K562 (cell line): ENCODE measurements at regions not wholly inside any gene's neighbourhood (a gene's known extent, or its start where the extent isn't known, plus 50 kb on each side); places are given as distances from the start of the nearest gene placed in this dataset.

ENCODE experiments used
- ATAC-seq: fragments of 200-7000 bp; cut with Tn5 transposase; 3 replicates; pipeline ENCODE4 v1.9.1; 2020; ENCODE audit warnings: moderate library complexity
- BruUV-seq: library from RNA; stranded (reverse); fragments of 400-500 nt; replicated peaks from 2 replicates; lab custom pipeline; 2021; lab: Mats Ljungman, UMichigan
- CTCF ChIA-PET: fragments of 300-600 bp; formaldehyde crosslinking; extraction: SDS; loops from one replicate; lab custom pipeline; 2021; ENCODE audit warnings: low intra/inter-chr PET ratio; lab: Yijun Ruan, JAX
- POLR2A ChIA-PET: fragments of 300-600, 350-650 bp; sonication (Branson Sonifier 250); formaldehyde crosslinking; extraction: SDS; loops from one replicate; lab custom pipeline; 2021; ENCODE audit warnings: antibody characterized with exemption, inconsistent platforms; lab: Yijun Ruan, JAX
- DNase-seq, 4 experiments: peaks; one replicate each; pipeline versions ENCODE4 v3.0.0 to v3.0.0-alpha.2; 2011 to 2018; ENCODE audit warnings: low spot score in 3 of 4, mixed read lengths in 3 of 4; ENCODE audit errors: extremely low read depth in 1 of 4
- FAIRE-seq: peaks from 2 replicates; lab custom pipeline; 2011; peaks lifted over from hg19 to GRCh38; lab: Jason Lieb, UNC
- H2AFZ ChIP-seq: 2 replicates; pipeline ENCODE4 v1.6.0; 2011; ENCODE audit warnings: low read depth, low read length, control low read depth, inconsistent platforms
- H3K27ac ChIP-seq: fragments of 200-600 bp; 3 replicates; pipeline ENCODE4 v1.8.0; 2011; ENCODE audit warnings: low read depth, mild to moderate bottlenecking, control low read depth, inconsistent platforms, low read length, moderate library complexity, mixed read lengths; ENCODE audit errors: extremely low read depth
- H3K27me3 ChIP-seq, 2 experiments: fragments of 300-600 bp in 1 of 2; 2 replicates in 1 of 2; 3 replicates in 1 of 2; pipeline versions ENCODE4 v1.6.0 to v1.8.0; 2011; ENCODE audit warnings: inconsistent platforms in 2 of 2, low read length in 2 of 2, mild to moderate bottlenecking in 1 of 2, mixed read lengths in 1 of 2, moderate library complexity in 1 of 2; ENCODE audit not compliant: control insufficient read depth in 2 of 2, insufficient read depth in 2 of 2
- H3K36me3 ChIP-seq: fragments of 300-600 bp; 3 replicates; pipeline ENCODE4 v1.8.0; 2011; ENCODE audit warnings: mild to moderate bottlenecking, low read length, inconsistent platforms; ENCODE audit not compliant: control insufficient read depth, insufficient read depth
- H3K4me1 ChIP-seq, 2 experiments: fragments of 200-600 bp in 1 of 2; replicated peaks in 1 of 2; 2 replicates in 1 of 2; 3 replicates in 1 of 2; pipeline versions ENCODE4 v1.5.1 to v1.8.0; 2011; ENCODE audit warnings: inconsistent platforms in 2 of 2, low read length in 2 of 2, mild to moderate bottlenecking in 1 of 2, mixed read lengths in 1 of 2, moderate library complexity in 1 of 2; ENCODE audit not compliant: control insufficient read depth in 2 of 2, insufficient read depth in 2 of 2
- H3K4me2 ChIP-seq: 2 replicates; pipeline ENCODE4 v1.6.1; 2011; ENCODE audit warnings: low read length, control low read depth, inconsistent platforms, mixed read lengths; ENCODE audit not compliant: insufficient read depth
- H3K4me3 ChIP-seq: fragments of 200-600 bp; sonication (generic), shearing (Covaris generic); 2 replicates; pipeline ENCODE4 v1.5.1; 2016; ENCODE audit warnings: control low read depth, inconsistent platforms
- H3K79me2 ChIP-seq: fragments of 200-600 bp; 3 replicates; pipeline ENCODE4 v1.8.0; 2011; ENCODE audit warnings: low read length, inconsistent platforms; ENCODE audit not compliant: control insufficient read depth, insufficient read depth
- H3K9ac ChIP-seq, 2 experiments: 2 replicates each; pipeline versions ENCODE4 v1.6.0 to v1.6.1; 2011; ENCODE audit warnings: low read depth in 2 of 2, low read length in 2 of 2, control low read depth in 1 of 2, inconsistent platforms in 1 of 2, mild to moderate bottlenecking in 1 of 2, mixed read lengths in 1 of 2; ENCODE audit not compliant: insufficient read depth in 1 of 2
- H3K9me1 ChIP-seq: one replicate; pipeline ENCODE4 v1.6.0; 2011; ENCODE audit warnings: inconsistent platforms, mild to moderate bottlenecking, low read length, moderate library complexity; ENCODE audit not compliant: control insufficient read depth, insufficient read depth
- H3K9me3 ChIP-seq: replicated peaks from 2 replicates; pipeline ENCODE4 v1.5.1; 2011; ENCODE audit warnings: low read depth, low read length, inconsistent platforms; ENCODE audit not compliant: control insufficient read depth, insufficient read depth
- H4K20me1 ChIP-seq: replicated peaks from 2 replicates; pipeline ENCODE4 v1.6.1; 2011; ENCODE audit warnings: low read length, inconsistent platforms, mixed read lengths; ENCODE audit not compliant: control insufficient read depth, insufficient read depth
- BDP1 ChIP-seq: IDR thresholded peaks from 3 replicates; pipeline ENCODE4 v1.6.1; 2011; ENCODE audit not compliant: insufficient read length, insufficient read depth
- BRD4 ChIP-seq: fragments of 200-600 bp; sonication (generic); IDR thresholded peaks from 2 replicates; pipeline ENCODE4 v1.6.1; 2017; ENCODE audit warnings: inconsistent platforms
- FUS ChIP-seq: fragments of 200-400 bp; formaldehyde crosslinking; optimal IDR thresholded peaks from 2 replicates; pipeline ENCODE3; 2017; ENCODE audit warnings: low read depth, low read length
- HDAC2 ChIP-seq: fragments of 450-650 bp; IDR thresholded peaks from 2 replicates; pipeline ENCODE4 v1.6.1; 2016; ENCODE audit warnings: mild to moderate bottlenecking
- POLR2AphosphoS5 ChIP-seq: IDR thresholded peaks from 2 replicates; pipeline ENCODE4 v1.6.1; 2011; ENCODE audit warnings: mild to moderate bottlenecking, low read depth, low read length, moderate library complexity; ENCODE audit not compliant: control insufficient read depth, insufficient read depth
- SMARCE1 ChIP-seq: fragments of 450-650 bp; IDR thresholded peaks from 2 replicates; pipeline ENCODE4 v1.7.1; 2016; ENCODE audit warnings: mild to moderate bottlenecking
- ZNF316 ChIP-seq: fragments of 450-650 bp; IDR thresholded peaks from 2 replicates; pipeline ENCODE4 v1.6.1; 2016
- in situ Hi-C: fragments of 300-500 bp; cut with MboI; formaldehyde crosslinking; loops from 4 replicates; pipeline ENCODE4 v1.15.0; 2018; ENCODE audit warnings: inconsistent platforms, mixed read lengths
- intact Hi-C: fragments of 100-400 bp; cut with micrococcal nuclease; formaldehyde crosslinking; loops from 2 replicates; pipeline ENCODE4 v1.14.2; 2022
- TF ChIP-seq, protein P1 (sequence below): fragments of 250-450 bp; sonication (Bioruptor Pico); IDR thresholded peaks from 2 replicates; pipeline ENCODE4 v1.4.0; 2020; ENCODE audit warnings: mild to moderate bottlenecking, moderate library complexity
- TF ChIP-seq, protein P2 (sequence below): fragments of 450-650 bp; IDR thresholded peaks from 2 replicates; pipeline ENCODE4 v1.7.0; 2016; ENCODE audit warnings: borderline replicate concordance

DNA sequence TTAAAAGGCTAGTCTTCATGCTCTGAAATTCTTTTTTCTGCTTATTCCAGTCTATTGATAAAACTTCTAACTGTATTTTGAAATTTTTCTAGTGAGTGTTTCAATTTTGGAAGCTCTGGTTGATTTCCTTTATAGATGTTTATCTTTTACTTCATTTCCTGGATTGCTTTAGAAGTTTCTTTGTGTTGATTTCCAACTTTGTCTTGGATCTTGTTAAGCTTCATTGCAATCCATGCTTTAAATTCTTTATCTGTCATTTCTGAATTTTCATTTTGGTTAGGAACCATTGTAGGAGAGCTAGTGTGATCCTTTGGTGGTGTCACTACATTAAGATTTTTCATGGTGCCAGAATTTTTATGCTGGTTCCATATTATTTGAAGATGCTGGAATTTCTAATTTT is 105.2 kb upstream of the DCBLD2 start (continued):
- TF ChIP-seq POLR2AphosphoS5 (no peak), BDP1 (no peak), BRD4 (no peak)
- TF ChIP-seq, protein P1, sequence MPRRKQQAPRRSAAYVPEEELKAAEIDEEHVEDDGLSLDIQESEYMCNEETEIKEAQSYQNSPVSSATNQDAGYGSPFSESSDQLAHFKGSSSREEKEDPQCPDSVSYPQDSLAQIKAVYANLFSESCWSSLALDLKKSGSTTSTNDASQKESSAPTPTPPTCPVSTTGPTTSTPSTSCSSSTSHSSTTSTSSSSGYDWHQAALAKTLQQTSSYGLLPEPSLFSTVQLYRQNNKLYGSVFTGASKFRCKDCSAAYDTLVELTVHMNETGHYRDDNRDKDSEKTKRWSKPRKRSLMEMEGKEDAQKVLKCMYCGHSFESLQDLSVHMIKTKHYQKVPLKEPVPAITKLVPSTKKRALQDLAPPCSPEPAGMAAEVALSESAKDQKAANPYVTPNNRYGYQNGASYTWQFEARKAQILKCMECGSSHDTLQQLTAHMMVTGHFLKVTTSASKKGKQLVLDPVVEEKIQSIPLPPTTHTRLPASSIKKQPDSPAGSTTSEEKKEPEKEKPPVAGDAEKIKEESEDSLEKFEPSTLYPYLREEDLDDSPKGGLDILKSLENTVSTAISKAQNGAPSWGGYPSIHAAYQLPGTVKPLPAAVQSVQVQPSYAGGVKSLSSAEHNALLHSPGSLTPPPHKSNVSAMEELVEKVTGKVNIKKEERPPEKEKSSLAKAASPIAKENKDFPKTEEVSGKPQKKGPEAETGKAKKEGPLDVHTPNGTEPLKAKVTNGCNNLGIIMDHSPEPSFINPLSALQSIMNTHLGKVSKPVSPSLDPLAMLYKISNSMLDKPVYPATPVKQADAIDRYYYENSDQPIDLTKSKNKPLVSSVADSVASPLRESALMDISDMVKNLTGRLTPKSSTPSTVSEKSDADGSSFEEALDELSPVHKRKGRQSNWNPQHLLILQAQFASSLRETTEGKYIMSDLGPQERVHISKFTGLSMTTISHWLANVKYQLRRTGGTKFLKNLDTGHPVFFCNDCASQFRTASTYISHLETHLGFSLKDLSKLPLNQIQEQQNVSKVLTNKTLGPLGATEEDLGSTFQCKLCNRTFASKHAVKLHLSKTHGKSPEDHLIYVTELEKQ (CRISPR knock-in tag): no peak

DNA sequence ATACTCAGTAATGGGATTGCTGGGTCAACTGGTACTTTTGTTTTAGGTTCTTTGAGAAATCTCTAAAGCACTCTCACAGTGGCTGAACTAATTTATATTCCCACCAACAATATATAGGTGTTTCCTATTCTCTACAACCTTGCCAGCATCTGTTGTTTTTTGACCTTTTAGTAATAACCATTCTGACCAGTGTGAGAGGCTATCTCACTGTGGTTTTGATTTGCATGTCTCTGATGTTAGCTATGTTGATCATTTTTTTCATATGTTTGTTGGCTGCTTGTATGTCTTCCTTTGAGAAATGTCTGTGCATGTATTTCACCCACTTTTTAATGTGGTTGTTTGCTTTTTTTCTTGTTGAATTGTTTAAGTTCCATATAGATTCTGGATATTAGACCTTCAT is 98.2 kb upstream of the DCBLD2 start:
- H4K20me1 ChIP-seq: no peaks in the 10 kb centered on the region
- H3K79me2 ChIP-seq: no peaks in the 10 kb centered on the region
- no peak for DNase-seq
- FAIRE-seq: no peak
- ChIA-PET POLR2A (no interaction called here), CTCF (no interaction called here)
- no TSS peak for BruUV-seq
- no peak for ATAC-seq
- H3K36me3 ChIP-seq: no peaks in the 10 kb centered on the region
- intact Hi-C loops: loop anchor here (10.0 kb wide), 1 partner anchor 965 kb away; the partner anchor contains the start of gene GABRR3
- no peaks in the 10 kb centered on the region for H3K9me1 ChIP-seq
- no peak overlapping the region for H3K4me3 ChIP-seq
- H3K9ac ChIP-seq: no peak overlapping the region
- H3K4me2 ChIP-seq: no peak overlapping the region
- no peak overlapping the region for H2AFZ ChIP-seq
- H3K4me1 ChIP-seq: no peaks in the 10 kb centered on the region
- H3K27me3 ChIP-seq: no peaks in the 10 kb centered on the region
- in situ Hi-C loops: no loop called here
- TF ChIP-seq HDAC2 (no peak), FUS (no peak), ZNF316 (no peak), SMARCE1 (no peak)
- TF ChIP-seq, protein P2, sequence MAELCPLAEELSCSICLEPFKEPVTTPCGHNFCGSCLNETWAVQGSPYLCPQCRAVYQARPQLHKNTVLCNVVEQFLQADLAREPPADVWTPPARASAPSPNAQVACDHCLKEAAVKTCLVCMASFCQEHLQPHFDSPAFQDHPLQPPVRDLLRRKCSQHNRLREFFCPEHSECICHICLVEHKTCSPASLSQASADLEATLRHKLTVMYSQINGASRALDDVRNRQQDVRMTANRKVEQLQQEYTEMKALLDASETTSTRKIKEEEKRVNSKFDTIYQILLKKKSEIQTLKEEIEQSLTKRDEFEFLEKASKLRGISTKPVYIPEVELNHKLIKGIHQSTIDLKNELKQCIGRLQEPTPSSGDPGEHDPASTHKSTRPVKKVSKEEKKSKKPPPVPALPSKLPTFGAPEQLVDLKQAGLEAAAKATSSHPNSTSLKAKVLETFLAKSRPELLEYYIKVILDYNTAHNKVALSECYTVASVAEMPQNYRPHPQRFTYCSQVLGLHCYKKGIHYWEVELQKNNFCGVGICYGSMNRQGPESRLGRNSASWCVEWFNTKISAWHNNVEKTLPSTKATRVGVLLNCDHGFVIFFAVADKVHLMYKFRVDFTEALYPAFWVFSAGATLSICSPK: no peak
- H3K9me3 ChIP-seq: no peaks in the 10 kb centered on the region
- no peak overlapping the region for H3K27ac ChIP-seq
